ENCODE measurements at regions not wholly inside any gene's neighbourhood (a gene's known extent, or its start where the extent isn't known, plus 50 kb on each side); places are given as distances from the start of the nearest gene placed in this dataset.

GRCh38 chr12:83758888-83759631 lies 1072.4 kb downstream of the TMTC2 start:
- Histone ChIP-seq H3K9me3 (no peaks in the 10 kb centered on the region), H3K36me3 (no peaks in the 10 kb centered on the region), H3K4me3 (no peak overlapping the region), H3K4me1 (no peaks in the 10 kb centered on the region), H3K27ac (no peak overlapping the region), H3K27me3 (no peaks in the 10 kb centered on the region)
- intact Hi-C loops (cut with DNase I) = no loop called here
- ATAC-seq (no peak), DNase-seq (no peak)
- WGBS (ENCODE audit: insufficient coverage, low coverage, low lambda C conversion rate, missing lambda C conversion rate) = 74% methylated on average over 5 of the region's 5 CpGs
- TF ChIP-seq POLR2A (IDR thresholded peaks at IDR 0.05) (no peak), CTCF (IDR thresholded peaks at IDR 0.05) (no peak)

- H3K27ac ChIP-seq = no peak overlapping the region
- no peaks in the 10 kb centered on the region for H3K36me3 ChIP-seq
- no peak for TF ChIP-seq CTCF (IDR thresholded peaks at IDR 0.05)
- no peak for TF ChIP-seq POLR2A (IDR thresholded peaks at IDR 0.05)
- WGBS (ENCODE audit: insufficient coverage, low coverage, low lambda C conversion rate, missing lambda C conversion rate) = 71% methylated on average over 1 of the region's 1 CpG
- H3K4me3 ChIP-seq = no peak overlapping the region
- no peak for DNase-seq
- no peaks in the 10 kb centered on the region for H3K4me1 ChIP-seq
- intact Hi-C loops (cut with DNase I) = no loop called here
- ATAC-seq = no peak
- H3K9me3 ChIP-seq = no peaks in the 10 kb centered on the region
- H3K27me3 ChIP-seq = no peaks in the 10 kb centered on the region
Measured at GRCh38 chr12:83753904-83754303, 1067.2 kb downstream of the TMTC2 start.

- 80% methylated on average over 3 of the region's 3 CpGs for WGBS (ENCODE audit: insufficient coverage, low coverage, low lambda C conversion rate, missing lambda C conversion rate)
- no peak for ATAC-seq
- intact Hi-C loops (cut with DNase I) = no loop called here
- TF ChIP-seq CTCF (IDR thresholded peaks at IDR 0.05) = no peak
- no peak for TF ChIP-seq POLR2A (IDR thresholded peaks at IDR 0.05)
- no peak overlapping the region for H3K27ac ChIP-seq
- DNase-seq = no peak
- no peaks in the 10 kb centered on the region for H3K9me3 ChIP-seq
- H3K4me3 ChIP-seq = no peak overlapping the region
- H3K27me3 ChIP-seq = no peaks in the 10 kb centered on the region
- no peaks in the 10 kb centered on the region for H3K36me3 ChIP-seq
- no peaks in the 10 kb centered on the region for H3K4me1 ChIP-seq
Measured at GRCh38 chr12:83753205-83753604, 1066.5 kb downstream of the TMTC2 start.

GRCh38 chr12:83739607-83740006 lies 1052.9 kb downstream of the TMTC2 start:
- Histone ChIP-seq H3K4me1 (no peaks in the 10 kb centered on the region), H3K9me3 (no peaks in the 10 kb centered on the region), H3K36me3 (no peaks in the 10 kb centered on the region), H3K27me3 (no peaks in the 10 kb centered on the region), H3K4me3 (no peak overlapping the region), H3K27ac (no peak overlapping the region)
- ATAC-seq (no peak), DNase-seq (no peak)
- whole genome bisulfite sequencing (ENCODE audit: insufficient coverage, low coverage, low lambda C conversion rate, missing lambda C conversion rate) = 71% methylated on average over 3 of the region's 3 CpGs
- no peak for TF ChIP-seq POLR2A (IDR thresholded peaks at IDR 0.05)
- TF ChIP-seq CTCF (IDR thresholded peaks at IDR 0.05) = no peak
- intact Hi-C loops (cut with DNase I) = no loop called here

Measured in right lobe of liver (tissue), 6 donors.